Calu3 (cell line): ENCODE measurements at regions not wholly inside any gene's neighbourhood (a gene's known extent, or its start where the extent isn't known, plus 50 kb on each side); places are given as distances from the start of the nearest gene placed in this dataset.

ENCODE experiments used
- BruUV-seq: library from RNA; stranded (reverse); fragments of 400-500 nt; replicated peaks from 2 replicates; lab custom pipeline; 2021; lab: Mats Ljungman, UMichigan
- CTCF ChIA-PET: fragments of 300-600 bp; sonication (Branson Sonifier 250); formaldehyde crosslinking; loops from one replicate; lab custom pipeline; 2022; ENCODE audit warnings: antibody characterized with exemption; lab: Charles Lee
- DNase-seq: peaks from one replicate; pipeline ENCODE4 v3.0.0; 2022
- H3K27ac Mint-ChIP-seq: one replicate; pipeline ENCODE4 v1.8.0; 2022; ENCODE audit warnings: mixed read lengths; ENCODE audit not compliant: unreplicated experiment
- H3K27me3 Mint-ChIP-seq: one replicate; pipeline ENCODE4 v1.8.0; 2022; ENCODE audit warnings: mixed read lengths; ENCODE audit not compliant: unreplicated experiment
- H3K36me3 Mint-ChIP-seq: one replicate; pipeline ENCODE4 v1.8.0; 2022; ENCODE audit warnings: mild to moderate bottlenecking, moderate library complexity, mixed read lengths; ENCODE audit not compliant: insufficient read depth, unreplicated experiment
- H3K4me1 Mint-ChIP-seq: one replicate; pipeline ENCODE4 v1.8.0; 2022; ENCODE audit warnings: mild to moderate bottlenecking, low read depth, mixed read lengths; ENCODE audit not compliant: unreplicated experiment
- H3K4me3 Mint-ChIP-seq: one replicate; pipeline ENCODE4 v1.8.0; 2022; ENCODE audit warnings: mild to moderate bottlenecking, low read depth, moderate library complexity, mixed read lengths; ENCODE audit not compliant: unreplicated experiment
- H3K9me3 Mint-ChIP-seq: one replicate; pipeline ENCODE4 v1.8.0; 2022; ENCODE audit warnings: low read depth, mixed read lengths; ENCODE audit not compliant: unreplicated experiment
- CTCF ChIP-seq: fragments of 200-600 bp; IDR thresholded peaks from one replicate; pipeline ENCODE4 v1.8.0; 2022; ENCODE audit warnings: antibody characterized with exemption; ENCODE audit not compliant: unreplicated experiment
- intact Hi-C: fragments of 100-400 bp; cut with micrococcal nuclease; formaldehyde crosslinking; loops from one replicate; pipeline ENCODE4 v1.10.0; 2022; ENCODE audit not compliant: unreplicated experiment

GRCh38 chr4:77443941-77444340, 161.7 kb upstream of the CXCL13 start:
- Mint-ChIP-seq H3K9me3 (no peaks in the 10 kb centered on the region), H3K4me3 (no peak overlapping the region), H3K27me3 (peaks cover 45% of the 10 kb centered on the region), H3K36me3 (no peaks in the 10 kb centered on the region), H3K4me1 (no peaks in the 10 kb centered on the region), H3K27ac (no peak overlapping the region)
- intact Hi-C loops, result no loop called here
- DNase-seq, result no peak
- TF ChIP-seq CTCF, result no peak
- CTCF ChIA-PET, result no interaction called here
- BruUV-seq, result no TSS peak

GRCh38 chr4:77445823-77446222, 159.8 kb upstream of the CXCL13 start:
- DNase-seq, result no peak
- Mint-ChIP-seq H3K36me3 (no peaks in the 10 kb centered on the region), H3K27me3 (peaks cover 46% of the 10 kb centered on the region), H3K9me3 (no peaks in the 10 kb centered on the region), H3K4me1 (no peaks in the 10 kb centered on the region), H3K4me3 (no peak overlapping the region), H3K27ac (no peak overlapping the region)
- BruUV-seq, result no TSS peak
- intact Hi-C loops, result no loop called here
- CTCF ChIA-PET, result no interaction called here
- no peak for TF ChIP-seq CTCF

- H3K4me3 Mint-ChIP-seq, result no peak overlapping the region
- H3K4me1 Mint-ChIP-seq, result no peaks in the 10 kb centered on the region
- no peaks in the 10 kb centered on the region for H3K36me3 Mint-ChIP-seq
- no peak overlapping the region for H3K27ac Mint-ChIP-seq
- no peak for DNase-seq
- H3K27me3 Mint-ChIP-seq, result peaks cover 38% of the 10 kb centered on the region
- BruUV-seq, result no TSS peak
- CTCF ChIA-PET, result no interaction called here
- H3K9me3 Mint-ChIP-seq, result no peaks in the 10 kb centered on the region
- TF ChIP-seq CTCF, result no peak
- intact Hi-C loops, result no loop called here
These were observed 159.0 kb upstream of the CXCL13 start for GRCh38 chr4:77446601-77447000.

GRCh38 chr4:77449171-77449570, 156.4 kb upstream of the CXCL13 start:
- Mint-ChIP-seq H3K27ac (no peak overlapping the region), H3K4me1 (no peaks in the 10 kb centered on the region), H3K36me3 (no peaks in the 10 kb centered on the region), H3K27me3 (peaks cover 37% of the 10 kb centered on the region), H3K9me3 (no peaks in the 10 kb centered on the region), H3K4me3 (no peak overlapping the region)
- TF ChIP-seq CTCF, result no peak
- CTCF ChIA-PET, result no interaction called here
- DNase-seq, result no peak
- no TSS peak for BruUV-seq
- intact Hi-C loops, result no loop called here
